SK-N-SH treated with all-trans-retinoic acid at 6 μM for 48 hours (cell line): ENCODE measurements at regions not wholly inside any gene's neighbourhood (a gene's known extent, or its start where the extent isn't known, plus 50 kb on each side); places are given as distances from the start of the nearest gene placed in this dataset.

ENCODE experiments used
- ARNTL ChIP-seq: fragments of 450-650 bp; formaldehyde crosslinking; IDR thresholded peaks from 2 replicates; pipeline ENCODE4 v1.5.0; 2020; ENCODE audit warnings: low read depth, mild to moderate bottlenecking, moderate library complexity, borderline replicate concordance
- CSDC2 ChIP-seq: fragments of 250-450 bp; sonication (Bioruptor Pico); IDR thresholded peaks from 2 replicates; pipeline ENCODE4 v1.5.0; 2020; ENCODE audit warnings: mild to moderate bottlenecking, moderate library complexity
- ESRRG ChIP-seq: fragments of 250-450 bp; sonication (Bioruptor Pico); IDR thresholded peaks from 2 replicates; pipeline ENCODE4 v1.6.1; 2021; ENCODE audit warnings: mild to moderate bottlenecking
- GLIS3 ChIP-seq: fragments of 250-450 bp; sonication (Bioruptor Pico); IDR thresholded peaks from 2 replicates; pipeline ENCODE4 v1.5.0; 2020; ENCODE audit warnings: mild to moderate bottlenecking, moderate library complexity
- ISL1 ChIP-seq: fragments of 250-450 bp; sonication (Bioruptor Pico); IDR thresholded peaks from 2 replicates; pipeline ENCODE4 v2.1.2; 2022; ENCODE audit warnings: mild to moderate bottlenecking, moderate library complexity
- TOX ChIP-seq: fragments of 250-450 bp; sonication (Bioruptor Pico); IDR thresholded peaks from 2 replicates; pipeline ENCODE4 v1.8.0; 2021; ENCODE audit warnings: mild to moderate bottlenecking, moderate library complexity, borderline replicate concordance
- ZC3H10 ChIP-seq: fragments of 250-450 bp; sonication (Bioruptor Pico); IDR thresholded peaks from 2 replicates; pipeline ENCODE4 v1.5.1; 2021; ENCODE audit warnings: mild to moderate bottlenecking, moderate library complexity
- ZFP30 ChIP-seq: fragments of 450-650 bp; formaldehyde crosslinking; IDR thresholded peaks from 2 replicates; pipeline ENCODE4 v1.5.0; 2022; ENCODE audit warnings: mild to moderate bottlenecking, moderate library complexity
- TF ChIP-seq, protein P1 (sequence below): fragments of 250-450 bp; sonication (Bioruptor Pico); IDR thresholded peaks from 2 replicates; pipeline ENCODE4 v1.5.1; 2020; ENCODE audit warnings: low read depth, mild to moderate bottlenecking, moderate library complexity
- TF ChIP-seq, protein P2 (sequence below): fragments of 250-450 bp; sonication (Bioruptor Pico); IDR thresholded peaks from 2 replicates; pipeline ENCODE4 v1.8.0; 2021; ENCODE audit warnings: low read depth, mild to moderate bottlenecking, moderate library complexity, borderline replicate concordance
- TF ChIP-seq, protein P3 (sequence below): fragments of 250-450 bp; sonication (Bioruptor Pico); IDR thresholded peaks from 2 replicates; pipeline ENCODE4 v1.5.0; 2020; ENCODE audit warnings: mild to moderate bottlenecking, moderate library complexity

DNA sequence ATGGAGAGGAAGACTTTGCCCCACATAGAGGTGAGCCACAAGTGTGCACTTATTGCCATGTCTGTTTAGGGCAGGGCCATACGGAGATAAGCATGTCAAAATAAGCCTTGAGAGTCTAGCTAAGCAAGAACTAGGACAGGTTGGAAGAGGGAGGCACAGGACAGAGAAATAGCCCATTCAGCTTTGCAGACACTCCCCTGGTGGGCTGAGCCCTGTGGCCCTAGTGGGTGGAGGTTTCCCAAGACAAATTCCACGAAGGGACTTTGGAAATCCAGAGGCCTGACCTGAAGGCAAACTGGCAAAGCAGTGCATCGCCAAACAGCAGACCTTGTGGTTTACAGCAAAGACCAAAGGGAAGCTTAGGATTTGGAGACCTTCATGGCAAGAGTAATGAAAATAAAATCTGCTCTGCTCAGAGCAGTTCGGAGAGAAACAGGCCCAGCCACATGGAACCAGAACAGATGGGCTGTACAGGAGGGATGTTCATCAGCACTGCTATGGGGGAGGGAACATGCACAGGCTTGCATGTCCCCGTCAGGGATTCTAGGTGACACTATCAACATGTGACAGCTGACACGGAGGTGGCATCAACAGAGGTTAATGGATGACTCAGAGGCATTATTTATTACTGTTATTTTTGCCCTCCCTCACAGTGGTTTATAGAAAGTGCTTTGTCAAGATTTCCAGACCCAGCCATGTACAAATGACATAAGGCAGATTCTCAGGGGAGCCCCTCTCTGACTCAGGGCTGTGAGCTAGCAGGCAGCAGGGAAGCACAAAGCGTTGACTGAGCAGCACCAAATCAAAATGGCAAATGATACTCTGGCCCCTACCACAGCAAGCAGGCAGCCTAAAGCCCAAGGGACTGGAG lies 90.1 kb upstream of the IRF2BP2 start:
- TF ChIP-seq, protein P1, sequence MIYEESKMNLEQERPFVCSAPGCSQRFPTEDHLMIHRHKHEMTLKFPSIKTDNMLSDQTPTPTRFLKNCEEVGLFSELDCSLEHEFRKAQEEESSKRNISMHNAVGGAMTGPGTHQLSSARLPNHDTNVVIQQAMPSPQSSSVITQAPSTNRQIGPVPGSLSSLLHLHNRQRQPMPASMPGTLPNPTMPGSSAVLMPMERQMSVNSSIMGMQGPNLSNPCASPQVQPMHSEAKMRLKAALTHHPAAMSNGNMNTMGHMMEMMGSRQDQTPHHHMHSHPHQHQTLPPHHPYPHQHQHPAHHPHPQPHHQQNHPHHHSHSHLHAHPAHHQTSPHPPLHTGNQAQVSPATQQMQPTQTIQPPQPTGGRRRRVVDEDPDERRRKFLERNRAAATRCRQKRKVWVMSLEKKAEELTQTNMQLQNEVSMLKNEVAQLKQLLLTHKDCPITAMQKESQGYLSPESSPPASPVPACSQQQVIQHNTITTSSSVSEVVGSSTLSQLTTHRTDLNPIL: no peak
- TF ChIP-seq TOX (CRISPR knock-in tag) (peak; percentile 87), ESRRG (CRISPR knock-in tag) (no peak), ZFP30 (CRISPR knock-in tag) (no peak), GLIS3 (CRISPR knock-in tag) (no peak), CSDC2 (CRISPR knock-in tag) (no peak), ZC3H10 (CRISPR knock-in tag) (peak; percentile 90), ARNTL (CRISPR knock-in tag) (no peak), ISL1 (no peak)
- TF ChIP-seq, protein P2, sequence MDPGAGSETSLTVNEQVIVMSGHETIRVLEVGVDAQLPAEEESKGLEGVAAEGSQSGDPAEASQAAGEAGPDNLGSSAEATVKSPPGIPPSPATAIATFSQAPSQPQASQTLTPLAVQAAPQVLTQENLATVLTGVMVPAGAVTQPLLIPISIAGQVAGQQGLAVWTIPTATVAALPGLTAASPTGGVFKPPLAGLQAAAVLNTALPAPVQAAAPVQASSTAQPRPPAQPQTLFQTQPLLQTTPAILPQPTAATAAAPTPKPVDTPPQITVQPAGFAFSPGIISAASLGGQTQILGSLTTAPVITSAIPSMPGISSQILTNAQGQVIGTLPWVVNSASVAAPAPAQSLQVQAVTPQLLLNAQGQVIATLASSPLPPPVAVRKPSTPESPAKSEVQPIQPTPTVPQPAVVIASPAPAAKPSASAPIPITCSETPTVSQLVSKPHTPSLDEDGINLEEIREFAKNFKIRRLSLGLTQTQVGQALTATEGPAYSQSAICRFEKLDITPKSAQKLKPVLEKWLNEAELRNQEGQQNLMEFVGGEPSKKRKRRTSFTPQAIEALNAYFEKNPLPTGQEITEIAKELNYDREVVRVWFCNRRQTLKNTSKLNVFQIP (CRISPR knock-in tag): peak; percentile 60; the same call in 1 of the 2 replicates
- TF ChIP-seq, protein P3, sequence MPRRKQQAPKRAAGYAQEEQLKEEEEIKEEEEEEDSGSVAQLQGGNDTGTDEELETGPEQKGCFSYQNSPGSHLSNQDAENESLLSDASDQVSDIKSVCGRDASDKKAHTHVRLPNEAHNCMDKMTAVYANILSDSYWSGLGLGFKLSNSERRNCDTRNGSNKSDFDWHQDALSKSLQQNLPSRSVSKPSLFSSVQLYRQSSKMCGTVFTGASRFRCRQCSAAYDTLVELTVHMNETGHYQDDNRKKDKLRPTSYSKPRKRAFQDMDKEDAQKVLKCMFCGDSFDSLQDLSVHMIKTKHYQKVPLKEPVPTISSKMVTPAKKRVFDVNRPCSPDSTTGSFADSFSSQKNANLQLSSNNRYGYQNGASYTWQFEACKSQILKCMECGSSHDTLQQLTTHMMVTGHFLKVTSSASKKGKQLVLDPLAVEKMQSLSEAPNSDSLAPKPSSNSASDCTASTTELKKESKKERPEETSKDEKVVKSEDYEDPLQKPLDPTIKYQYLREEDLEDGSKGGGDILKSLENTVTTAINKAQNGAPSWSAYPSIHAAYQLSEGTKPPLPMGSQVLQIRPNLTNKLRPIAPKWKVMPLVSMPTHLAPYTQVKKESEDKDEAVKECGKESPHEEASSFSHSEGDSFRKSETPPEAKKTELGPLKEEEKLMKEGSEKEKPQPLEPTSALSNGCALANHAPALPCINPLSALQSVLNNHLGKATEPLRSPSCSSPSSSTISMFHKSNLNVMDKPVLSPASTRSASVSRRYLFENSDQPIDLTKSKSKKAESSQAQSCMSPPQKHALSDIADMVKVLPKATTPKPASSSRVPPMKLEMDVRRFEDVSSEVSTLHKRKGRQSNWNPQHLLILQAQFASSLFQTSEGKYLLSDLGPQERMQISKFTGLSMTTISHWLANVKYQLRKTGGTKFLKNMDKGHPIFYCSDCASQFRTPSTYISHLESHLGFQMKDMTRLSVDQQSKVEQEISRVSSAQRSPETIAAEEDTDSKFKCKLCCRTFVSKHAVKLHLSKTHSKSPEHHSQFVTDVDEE (CRISPR knock-in tag): no peak; the same call in 1 of the 2 replicates
